PC-3 (cell line): ENCODE measurements at regions not wholly inside any gene's neighbourhood (a gene's known extent, or its start where the extent isn't known, plus 50 kb on each side); places are given as distances from the start of the nearest gene placed in this dataset.

Source experiments
- EZH2 ChIP-seq: fragments of 300-600 bp; sonication (generic); IDR thresholded peaks from one replicate; pipeline ENCODE4 v1.6.1; 2017; ENCODE audit warnings: antibody characterized with exemption, mild to moderate bottlenecking, low read length; ENCODE audit not compliant: unreplicated experiment
- TF ChIP-seq, protein P1 (sequence below): fragments of 300-600 bp; sonication (generic); conservative IDR thresholded peaks from 2 replicates; pipeline ENCODE4 v1.5.1; 2017; ENCODE audit warnings: antibody characterized with exemption, low read depth, mild to moderate bottlenecking, low read length

DNA sequence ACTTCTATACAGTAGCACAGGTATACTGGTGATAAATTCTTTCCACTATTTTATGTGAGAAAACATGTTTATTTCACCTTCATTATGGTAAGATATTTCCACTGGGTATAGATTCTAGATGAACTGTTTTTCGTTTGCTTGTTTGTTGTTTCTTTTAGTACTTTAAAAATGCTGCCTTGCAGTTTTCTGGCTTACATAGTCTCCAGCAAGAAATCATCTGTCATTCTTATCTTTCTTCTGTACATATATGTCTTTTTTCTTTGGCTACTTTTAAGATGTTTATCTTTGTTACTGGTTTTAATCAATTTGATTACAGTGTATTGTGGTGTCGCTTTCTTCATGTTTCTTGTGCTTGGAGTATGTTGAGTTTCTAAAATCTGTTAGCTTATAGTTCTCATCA, 333.3 kb upstream of the HTR2A start:
- TF ChIP-seq, protein P1, sequence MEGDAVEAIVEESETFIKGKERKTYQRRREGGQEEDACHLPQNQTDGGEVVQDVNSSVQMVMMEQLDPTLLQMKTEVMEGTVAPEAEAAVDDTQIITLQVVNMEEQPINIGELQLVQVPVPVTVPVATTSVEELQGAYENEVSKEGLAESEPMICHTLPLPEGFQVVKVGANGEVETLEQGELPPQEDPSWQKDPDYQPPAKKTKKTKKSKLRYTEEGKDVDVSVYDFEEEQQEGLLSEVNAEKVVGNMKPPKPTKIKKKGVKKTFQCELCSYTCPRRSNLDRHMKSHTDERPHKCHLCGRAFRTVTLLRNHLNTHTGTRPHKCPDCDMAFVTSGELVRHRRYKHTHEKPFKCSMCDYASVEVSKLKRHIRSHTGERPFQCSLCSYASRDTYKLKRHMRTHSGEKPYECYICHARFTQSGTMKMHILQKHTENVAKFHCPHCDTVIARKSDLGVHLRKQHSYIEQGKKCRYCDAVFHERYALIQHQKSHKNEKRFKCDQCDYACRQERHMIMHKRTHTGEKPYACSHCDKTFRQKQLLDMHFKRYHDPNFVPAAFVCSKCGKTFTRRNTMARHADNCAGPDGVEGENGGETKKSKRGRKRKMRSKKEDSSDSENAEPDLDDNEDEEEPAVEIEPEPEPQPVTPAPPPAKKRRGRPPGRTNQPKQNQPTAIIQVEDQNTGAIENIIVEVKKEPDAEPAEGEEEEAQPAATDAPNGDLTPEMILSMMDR: no peak
- no peak for TF ChIP-seq EZH2
